ENCODE measurements at regions not wholly inside any gene's neighbourhood (a gene's known extent, or its start where the extent isn't known, plus 50 kb on each side); places are given as distances from the start of the nearest gene placed in this dataset.

GRCh38 chr1:209318181-209319056 lies 265.1 kb upstream of the CAMK1G start:
- Histone ChIP-seq H3K27me3 (ENCODE audit: insufficient read depth, low read length, poor library complexity) (no peaks in the 10 kb centered on the region), H3K9ac (ENCODE audit: low read depth, low read length) (no peak overlapping the region), H3K4me3 (ENCODE audit: low read depth in 1 of 2, low read length in 2 of 2) (no peak overlapping the region), H4K20me1 (ENCODE audit: insufficient read depth, low read length) (no peaks in the 10 kb centered on the region), H3K79me2 (ENCODE audit: insufficient read depth, low read length) (no peaks in the 10 kb centered on the region), H3K4me2 (ENCODE audit: insufficient read depth, low read length) (no peak overlapping the region), H3K4me1 (ENCODE audit: insufficient read depth, low read length) (no peaks in the 10 kb centered on the region), H3K9me3 (ENCODE audit: insufficient read depth, low read length, severe bottlenecking) (no peaks in the 10 kb centered on the region), H3K27ac (ENCODE audit: low read length) (no peak overlapping the region), H3K36me3 (ENCODE audit: insufficient read depth, low read length) (no peaks in the 10 kb centered on the region), H2AFZ (ENCODE audit: low read depth, low read length) (no peak overlapping the region)
- no peak for ATAC-seq (ENCODE audit: insufficient read depth, low read depth)
- no peak for TF ChIP-seq EZH2 (IDR thresholded peaks at IDR 0.05; ENCODE audit: borderline replicate concordance, low read depth, low read length, severe bottlenecking)
- no peak for TF ChIP-seq CTCF (IDR thresholded peaks at IDR 0.05; ENCODE audit: borderline replicate concordance, extremely low read depth, low read length, poor library complexity, severe bottlenecking)
- DNase-seq = no peak

- Histone ChIP-seq H3K27me3 (ENCODE audit: insufficient read depth, low read length, poor library complexity) (no peaks in the 10 kb centered on the region), H3K4me3 (ENCODE audit: low read depth in 1 of 2, low read length in 2 of 2) (no peak overlapping the region), H3K36me3 (ENCODE audit: insufficient read depth, low read length) (no peaks in the 10 kb centered on the region), H4K20me1 (ENCODE audit: insufficient read depth, low read length) (no peaks in the 10 kb centered on the region), H3K4me1 (ENCODE audit: insufficient read depth, low read length) (no peaks in the 10 kb centered on the region), H3K27ac (ENCODE audit: low read length) (no peak overlapping the region), H2AFZ (ENCODE audit: low read depth, low read length) (no peak overlapping the region), H3K9ac (ENCODE audit: low read depth, low read length) (no peak overlapping the region), H3K79me2 (ENCODE audit: insufficient read depth, low read length) (no peaks in the 10 kb centered on the region), H3K4me2 (ENCODE audit: insufficient read depth, low read length) (no peak overlapping the region), H3K9me3 (ENCODE audit: insufficient read depth, low read length, severe bottlenecking) (no peaks in the 10 kb centered on the region)
- ATAC-seq (ENCODE audit: insufficient read depth, low read depth) = no peak
- no peak for DNase-seq
- no peak for TF ChIP-seq EZH2 (IDR thresholded peaks at IDR 0.05; ENCODE audit: borderline replicate concordance, low read depth, low read length, severe bottlenecking)
- TF ChIP-seq CTCF (IDR thresholded peaks at IDR 0.05; ENCODE audit: borderline replicate concordance, extremely low read depth, low read length, poor library complexity, severe bottlenecking) = no peak
Observed at GRCh38 chr1:209319057-209319432, 264.5 kb upstream of the CAMK1G start.

GRCh38 chr1:209319549-209319948 lies 264.0 kb upstream of the CAMK1G start:
- no peak for DNase-seq
- no peaks in the 10 kb centered on the region for H3K27me3 ChIP-seq (ENCODE audit: insufficient read depth, low read length, poor library complexity)
- H3K9ac ChIP-seq (ENCODE audit: low read depth, low read length) = no peak overlapping the region
- H2AFZ ChIP-seq (ENCODE audit: low read depth, low read length) = no peak overlapping the region
- H4K20me1 ChIP-seq (ENCODE audit: insufficient read depth, low read length) = no peaks in the 10 kb centered on the region
- H3K4me2 ChIP-seq (ENCODE audit: insufficient read depth, low read length) = no peak overlapping the region
- H3K36me3 ChIP-seq (ENCODE audit: insufficient read depth, low read length) = no peaks in the 10 kb centered on the region
- no peaks in the 10 kb centered on the region for H3K9me3 ChIP-seq (ENCODE audit: insufficient read depth, low read length, severe bottlenecking)
- no peaks in the 10 kb centered on the region for H3K79me2 ChIP-seq (ENCODE audit: insufficient read depth, low read length)
- no peak for ATAC-seq (ENCODE audit: insufficient read depth, low read depth)
- no peak overlapping the region for H3K4me3 ChIP-seq (ENCODE audit: low read depth in 1 of 2, low read length in 2 of 2)
- no peak overlapping the region for H3K27ac ChIP-seq (ENCODE audit: low read length)
- TF ChIP-seq EZH2 (IDR thresholded peaks at IDR 0.05; ENCODE audit: borderline replicate concordance, low read depth, low read length, severe bottlenecking) (no peak), CTCF (IDR thresholded peaks at IDR 0.05; ENCODE audit: borderline replicate concordance, extremely low read depth, low read length, poor library complexity, severe bottlenecking) (no peak)
- H3K4me1 ChIP-seq (ENCODE audit: insufficient read depth, low read length) = no peaks in the 10 kb centered on the region

Measured in DND-41 (cell line).